CD14-positive monocyte (primary cell): ENCODE measurements at regions not wholly inside any gene's neighbourhood (a gene's known extent, or its start where the extent isn't known, plus 50 kb on each side); places are given as distances from the start of the nearest gene placed in this dataset.

ENCODE experiments used
- DNase-seq, 3 donors: peaks; one replicate each; pipeline ENCODE4 v3.0.0-alpha.2; 2011 to 2022
- H2AFZ ChIP-seq: 2 replicates; pipeline ENCODE4 v1.6.0; 2012; ENCODE audit warnings: mild to moderate bottlenecking, low read depth, low read length, inconsistent platforms; ENCODE audit not compliant: insufficient read depth, poor library complexity, severe bottlenecking
- H3K27ac ChIP-seq, 2 donors: 1 replicate in 1 of 2; 2 replicates in 1 of 2; pipeline ENCODE4 v1.5.1; 2012 to 2013; ENCODE audit warnings: low read length in 2 of 2, control low read depth in 1 of 2, inconsistent platforms in 1 of 2, low read depth in 1 of 2, mild to moderate bottlenecking in 1 of 2
- H3K27me3 ChIP-seq, 2 donors: one replicate each; pipeline versions ENCODE4 v1.6.0 to v1.6.1; 2011 to 2013; ENCODE audit warnings: low read length in 2 of 2; ENCODE audit not compliant: control insufficient read depth in 2 of 2, insufficient read depth in 2 of 2
- H3K36me3 ChIP-seq, 2 donors: replicated peaks in 1 of 2; 1 replicate in 1 of 2; 2 replicates in 1 of 2; pipeline versions ENCODE4 v1.5.1 to v1.6.1; 2012 to 2013; ENCODE audit warnings: low read length in 2 of 2, control low read depth in 1 of 2, inconsistent platforms in 1 of 2, mild to moderate bottlenecking in 1 of 2; ENCODE audit not compliant: insufficient read depth in 2 of 2, control insufficient read depth in 1 of 2
- H3K4me1 ChIP-seq, 2 donors: 1 replicate in 1 of 2; 2 replicates in 1 of 2; pipeline versions ENCODE4 v1.5.1 to v1.6.1; 2012 to 2013; ENCODE audit warnings: low read length in 2 of 2, control low read depth in 1 of 2, inconsistent platforms in 1 of 2, mild to moderate bottlenecking in 1 of 2, moderate library complexity in 1 of 2; ENCODE audit not compliant: insufficient read depth in 2 of 2, control insufficient read depth in 1 of 2
- H3K4me2 ChIP-seq: replicated peaks from 2 replicates; pipeline ENCODE3; 2012; ENCODE audit warnings: low read length, moderate library complexity, mild to moderate bottlenecking; ENCODE audit not compliant: poor library complexity, severe bottlenecking; ENCODE audit errors: extremely low read depth
- H3K4me3 ChIP-seq, 3 experiments: fragments of 200-600 bp in 1 of 3; sonication (generic) in 1 of 3; replicated peaks in 1 of 3; 1 replicate in 2 of 3; 2 replicates in 1 of 3; pipeline ENCODE4 v1.5.1; 2011 to 2013; ENCODE audit warnings: low read length in 3 of 3, mild to moderate bottlenecking in 3 of 3, control low read depth in 2 of 3, low read depth in 2 of 3, inconsistent platforms in 1 of 3, moderate library complexity in 1 of 3
- H3K79me2 ChIP-seq: 2 replicates; pipeline ENCODE4 v1.6.0; 2012; ENCODE audit warnings: mild to moderate bottlenecking, control low read depth, inconsistent platforms, low read length, moderate library complexity; ENCODE audit not compliant: insufficient read depth
- H3K9ac ChIP-seq: 2 replicates; pipeline ENCODE4 v1.6.0; 2017; ENCODE audit warnings: low read length, mild to moderate bottlenecking; ENCODE audit not compliant: insufficient read depth, poor library complexity, severe bottlenecking
- H3K9me3 ChIP-seq, 2 donors: replicated peaks in 1 of 2; 1 replicate in 1 of 2; 2 replicates in 1 of 2; pipeline versions ENCODE4 v1.5.1 to v1.6.1; 2012 to 2013; ENCODE audit warnings: low read length in 2 of 2, control low read depth in 1 of 2; ENCODE audit not compliant: control insufficient read depth in 1 of 2, insufficient read depth in 1 of 2
- H4K20me1 ChIP-seq: 2 replicates; pipeline ENCODE4 v1.6.0; 2012; ENCODE audit warnings: mild to moderate bottlenecking, low read length, control low read depth, moderate library complexity; ENCODE audit not compliant: insufficient read depth
- H3K27ac Mint-ChIP-seq, 7 donors: one replicate each; pipeline ENCODE4 v1.8.0; 2020; ENCODE audit warnings: mild to moderate bottlenecking in 7 of 7, mixed read lengths in 7 of 7, moderate library complexity in 6 of 7, inconsistent platforms in 2 of 7
- H3K27me3 Mint-ChIP-seq, 3 donors: one replicate each; pipeline ENCODE4 v1.8.0; 2021 to 2022; ENCODE audit warnings: low read depth in 3 of 3, mild to moderate bottlenecking in 3 of 3, mixed read lengths in 3 of 3, moderate library complexity in 3 of 3, inconsistent platforms in 1 of 3
- H3K36me3 Mint-ChIP-seq, 2 donors: one replicate each; pipeline ENCODE4 v1.8.0; 2020; ENCODE audit warnings: mixed read lengths in 2 of 2, inconsistent platforms in 1 of 2, mild to moderate bottlenecking in 1 of 2
- H3K4me1 Mint-ChIP-seq: one replicate; pipeline ENCODE4 v1.8.0; 2020; ENCODE audit warnings: mild to moderate bottlenecking, mixed read lengths
- H3K4me3 Mint-ChIP-seq, 2 donors: one replicate each; pipeline ENCODE4 v1.8.0; 2020; ENCODE audit warnings: mild to moderate bottlenecking in 2 of 2, mixed read lengths in 2 of 2, moderate library complexity in 1 of 2
- H3K9me3 Mint-ChIP-seq, 7 donors: one replicate each; pipeline ENCODE4 v1.8.0; 2020 to 2022; ENCODE audit warnings: mixed read lengths in 7 of 7, mild to moderate bottlenecking in 6 of 7, moderate library complexity in 6 of 7, inconsistent platforms in 2 of 7
- WGBS: methylation state at CpG from one replicate; pipeline ENCODE4 v1.1.5; 2013; ENCODE audit warnings: missing lambda C conversion rate; ENCODE audit not compliant: insufficient coverage; 5-methylcytosine and 5-hydroxymethylcytosine counted together
- intact Hi-C, 2 donors: fragments of 100-400 bp; cut with micrococcal nuclease; formaldehyde crosslinking; loops; one replicate each; pipeline versions ENCODE4 v1.15.0 to v1.15.1; 2023
- TF ChIP-seq, protein P1 (sequence below): fragments of 200-600 bp; IDR thresholded peaks from one replicate; pipeline ENCODE4 v1.8.0; 2022; ENCODE audit warnings: antibody characterized with exemption, mild to moderate bottlenecking

DNA sequence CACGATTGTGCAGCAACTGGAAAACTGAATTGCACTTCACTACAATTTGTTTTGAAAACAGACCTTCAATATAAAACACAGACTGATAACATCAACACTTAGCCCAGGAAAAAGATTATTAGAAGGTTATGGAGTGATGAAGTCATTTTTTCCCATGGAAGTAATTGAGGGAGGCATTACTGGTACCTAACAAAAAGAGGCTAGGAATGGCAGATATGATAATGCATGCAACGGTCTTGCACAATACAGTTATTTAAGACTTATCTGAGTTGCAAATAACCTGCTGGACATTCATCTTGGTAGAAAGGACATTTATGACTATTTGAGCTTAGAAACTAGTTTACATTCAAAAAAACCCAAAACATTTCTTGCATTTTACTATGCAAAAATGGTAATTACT is 1031.9 kb downstream of the FAT4 start:
- Mint-ChIP-seq H3K9me3 (no peaks in the 10 kb centered on the region), H3K4me3 (no peak overlapping the region), H3K4me1 (no peaks in the 10 kb centered on the region), H3K27ac (no peak overlapping the region), H3K36me3 (no peaks in the 10 kb centered on the region), H3K27me3 (no peaks in the 10 kb centered on the region)
- intact Hi-C loops: no loop called here
- Histone ChIP-seq H3K27me3 (no peaks in the 10 kb centered on the region), H3K36me3 (no peaks in the 10 kb centered on the region), H3K4me3 (no peak overlapping the region), H3K27ac (no peak overlapping the region), H3K4me1 (no peaks in the 10 kb centered on the region), H4K20me1 (no peaks in the 10 kb centered on the region), H3K79me2 (no peaks in the 10 kb centered on the region), H3K9me3 (no peaks in the 10 kb centered on the region), H2AFZ (no peak overlapping the region), H3K4me2 (no peak overlapping the region), H3K9ac (no peak overlapping the region)
- WGBS: no CpG with 5 or more reads among the region's 2 CpGs
- DNase-seq: no peak
- TF ChIP-seq, protein P1, sequence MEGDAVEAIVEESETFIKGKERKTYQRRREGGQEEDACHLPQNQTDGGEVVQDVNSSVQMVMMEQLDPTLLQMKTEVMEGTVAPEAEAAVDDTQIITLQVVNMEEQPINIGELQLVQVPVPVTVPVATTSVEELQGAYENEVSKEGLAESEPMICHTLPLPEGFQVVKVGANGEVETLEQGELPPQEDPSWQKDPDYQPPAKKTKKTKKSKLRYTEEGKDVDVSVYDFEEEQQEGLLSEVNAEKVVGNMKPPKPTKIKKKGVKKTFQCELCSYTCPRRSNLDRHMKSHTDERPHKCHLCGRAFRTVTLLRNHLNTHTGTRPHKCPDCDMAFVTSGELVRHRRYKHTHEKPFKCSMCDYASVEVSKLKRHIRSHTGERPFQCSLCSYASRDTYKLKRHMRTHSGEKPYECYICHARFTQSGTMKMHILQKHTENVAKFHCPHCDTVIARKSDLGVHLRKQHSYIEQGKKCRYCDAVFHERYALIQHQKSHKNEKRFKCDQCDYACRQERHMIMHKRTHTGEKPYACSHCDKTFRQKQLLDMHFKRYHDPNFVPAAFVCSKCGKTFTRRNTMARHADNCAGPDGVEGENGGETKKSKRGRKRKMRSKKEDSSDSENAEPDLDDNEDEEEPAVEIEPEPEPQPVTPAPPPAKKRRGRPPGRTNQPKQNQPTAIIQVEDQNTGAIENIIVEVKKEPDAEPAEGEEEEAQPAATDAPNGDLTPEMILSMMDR: no peak

DNA sequence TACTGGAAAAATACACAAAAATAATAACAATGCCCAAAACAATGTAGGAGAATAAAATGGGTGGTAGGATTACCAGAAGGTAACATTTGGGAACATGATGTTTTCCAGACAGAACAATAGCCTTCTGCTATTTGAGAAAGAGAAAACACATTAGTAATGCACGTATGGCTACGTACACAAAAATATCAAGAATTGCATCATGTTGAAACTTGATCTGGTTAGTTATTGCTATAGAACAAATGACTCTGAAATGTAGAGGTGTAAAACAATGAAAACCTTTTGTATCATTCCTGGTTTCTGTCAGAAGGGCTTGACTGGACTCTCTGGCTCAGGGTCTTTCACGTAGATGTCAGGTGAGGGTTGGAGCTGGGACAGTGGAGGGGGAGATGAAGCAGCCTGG is 1040.0 kb downstream of the FAT4 start:
- no peak overlapping the region for H3K9ac ChIP-seq
- 67% methylated on average over 1 of the region's 3 CpGs for WGBS
- Mint-ChIP-seq H3K9me3 (peaks cover 0 to 3% (median 0%) of the 10 kb centered on the region in 7 donors), H3K27ac (no peak overlapping the region), H3K4me3 (no peak overlapping the region), H3K27me3 (no peaks in the 10 kb centered on the region), H3K36me3 (no peaks in the 10 kb centered on the region), H3K4me1 (no peaks in the 10 kb centered on the region)
- no peak overlapping the region for H3K4me2 ChIP-seq
- H3K27ac ChIP-seq: no peak overlapping the region
- no peaks in the 10 kb centered on the region for H3K79me2 ChIP-seq
- no peaks in the 10 kb centered on the region for H3K4me1 ChIP-seq
- no peaks in the 10 kb centered on the region for H4K20me1 ChIP-seq
- H3K9me3 ChIP-seq: no peaks in the 10 kb centered on the region
- DNase-seq: no peak
- no peaks in the 10 kb centered on the region for H3K27me3 ChIP-seq
- H2AFZ ChIP-seq: no peak overlapping the region
- intact Hi-C loops: no loop called here
- no peaks in the 10 kb centered on the region for H3K36me3 ChIP-seq
- TF ChIP-seq, protein P1: no peak
- H3K4me3 ChIP-seq: no peak overlapping the region
